Right lobe of liver (tissue), 6 donors: ENCODE measurements at regions not wholly inside any gene's neighbourhood (a gene's known extent, or its start where the extent isn't known, plus 50 kb on each side); places are given as distances from the start of the nearest gene placed in this dataset.
A peak's percentile ranks its signal among the peaks of the same experiment; 100 is the strongest.

Experiments
- ATAC-seq, 4 donors: fragments of 200-7000 bp; cut with Tn5 transposase; one replicate each; pipeline ENCODE4 v1.9.1; 2020; ENCODE audit warnings: mild to moderate bottlenecking in 4 of 4, moderate library complexity in 4 of 4
- DNase-seq, 3 donors: peaks; one replicate each; pipeline ENCODE4 v3.0.0-alpha.2; 2020
- H3K27ac ChIP-seq, 3 donors: fragments of 200-600 bp; one replicate each; pipeline ENCODE4 v1.8.0; 2022
- H3K27me3 ChIP-seq, 2 donors: fragments of 200-600 bp; one replicate each; pipeline ENCODE4 v1.8.0; 2022
- H3K36me3 ChIP-seq, 4 donors: fragments of 200-600 bp; sonication (generic) in 1 of 4; one replicate each; pipeline versions ENCODE4 v1.5.1 to v1.8.0; 2017 to 2022; ENCODE audit warnings: control low read depth in 1 of 4
- H3K4me1 ChIP-seq, 4 donors: fragments of 200-600 bp; sonication (generic) in 1 of 4; one replicate each; pipeline versions ENCODE4 v1.5.1 to v1.8.0; 2017 to 2022; ENCODE audit warnings: control low read depth in 1 of 4
- H3K4me3 ChIP-seq, 3 donors: fragments of 200-600 bp; one replicate each; pipeline ENCODE4 v1.8.0; 2022
- H3K9me3 ChIP-seq, 4 donors: fragments of 200-600 bp; sonication (generic) in 1 of 4; one replicate each; pipeline versions ENCODE4 v1.5.1 to v1.8.0; 2017 to 2022; ENCODE audit warnings: control low read depth in 1 of 4
- POLR2A ChIP-seq: fragments of 450-650 bp; IDR thresholded peaks from one replicate; pipeline ENCODE4 v1.6.1; 2017; ENCODE audit warnings: antibody characterized with exemption, mild to moderate bottlenecking
- WGBS: methylation state at CpG from one replicate; pipeline ENCODE4 v1.1.6; 2018; ENCODE audit warnings: low coverage, low lambda C conversion rate; ENCODE audit not compliant: insufficient coverage; ENCODE audit errors: missing lambda C conversion rate; 5-methylcytosine and 5-hydroxymethylcytosine counted together
- intact Hi-C, 2 donors: fragments of 100-400 bp; cut with DNase I; formaldehyde crosslinking; loops; one replicate each; pipeline versions ENCODE4 v1.11.2 to v1.14.1; 2022
- TF ChIP-seq, protein P1 (sequence below), 4 donors: fragments of 200-600 bp in 3 of 4; fragments of 450-650 bp in 1 of 4; IDR thresholded peaks; one replicate each; pipeline versions ENCODE4 v1.5.1 to v1.8.0; 2016 to 2022; ENCODE audit warnings: antibody characterized with exemption in 4 of 4, mild to moderate bottlenecking in 2 of 4
- donor health status: DM: no; HTN: yes; CAD: no.
- donor health status: DM: no; HTN: no; CAD: no.
- donor health status: DM: no; HTN: no; CAD: no.
- donor health status: DM: no; HTN: yes; CAD: no.
- donor health status: DM: no; HTN: yes; CAD: no.

DNA sequence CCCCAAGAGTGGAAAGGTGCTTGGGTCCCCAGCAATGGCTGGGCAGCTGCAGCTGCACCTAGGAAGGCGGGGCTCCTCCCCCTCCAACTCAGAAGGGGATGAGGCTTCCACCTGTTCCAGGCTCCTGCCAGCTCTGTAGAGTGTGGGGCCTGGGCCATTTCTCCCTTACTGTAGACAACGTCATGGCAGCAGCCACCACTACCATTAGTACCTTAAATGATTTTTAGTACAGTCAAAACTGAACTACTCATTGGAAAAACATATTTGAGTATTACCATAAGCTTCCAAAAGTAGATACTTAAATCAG lies 1274.2 kb upstream of the GBE1 start:
- 57% methylated on average over 1 of the region's 2 CpGs for WGBS
- ATAC-seq, result no peak
- Histone ChIP-seq H3K4me3 (no peak overlapping the region), H3K36me3 (no peaks in the 10 kb centered on the region), H3K27me3 (no peaks in the 10 kb centered on the region), H3K9me3 (no peaks in the 10 kb centered on the region), H3K4me1 (no peaks in the 10 kb centered on the region), H3K27ac (no peak overlapping the region)
- no peak for DNase-seq
- intact Hi-C loops, result no loop called here
- TF ChIP-seq, protein P1, sequence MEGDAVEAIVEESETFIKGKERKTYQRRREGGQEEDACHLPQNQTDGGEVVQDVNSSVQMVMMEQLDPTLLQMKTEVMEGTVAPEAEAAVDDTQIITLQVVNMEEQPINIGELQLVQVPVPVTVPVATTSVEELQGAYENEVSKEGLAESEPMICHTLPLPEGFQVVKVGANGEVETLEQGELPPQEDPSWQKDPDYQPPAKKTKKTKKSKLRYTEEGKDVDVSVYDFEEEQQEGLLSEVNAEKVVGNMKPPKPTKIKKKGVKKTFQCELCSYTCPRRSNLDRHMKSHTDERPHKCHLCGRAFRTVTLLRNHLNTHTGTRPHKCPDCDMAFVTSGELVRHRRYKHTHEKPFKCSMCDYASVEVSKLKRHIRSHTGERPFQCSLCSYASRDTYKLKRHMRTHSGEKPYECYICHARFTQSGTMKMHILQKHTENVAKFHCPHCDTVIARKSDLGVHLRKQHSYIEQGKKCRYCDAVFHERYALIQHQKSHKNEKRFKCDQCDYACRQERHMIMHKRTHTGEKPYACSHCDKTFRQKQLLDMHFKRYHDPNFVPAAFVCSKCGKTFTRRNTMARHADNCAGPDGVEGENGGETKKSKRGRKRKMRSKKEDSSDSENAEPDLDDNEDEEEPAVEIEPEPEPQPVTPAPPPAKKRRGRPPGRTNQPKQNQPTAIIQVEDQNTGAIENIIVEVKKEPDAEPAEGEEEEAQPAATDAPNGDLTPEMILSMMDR (IDR thresholded peaks at IDR 0.05), result no peak
- TF ChIP-seq POLR2A, result no peak

DNA sequence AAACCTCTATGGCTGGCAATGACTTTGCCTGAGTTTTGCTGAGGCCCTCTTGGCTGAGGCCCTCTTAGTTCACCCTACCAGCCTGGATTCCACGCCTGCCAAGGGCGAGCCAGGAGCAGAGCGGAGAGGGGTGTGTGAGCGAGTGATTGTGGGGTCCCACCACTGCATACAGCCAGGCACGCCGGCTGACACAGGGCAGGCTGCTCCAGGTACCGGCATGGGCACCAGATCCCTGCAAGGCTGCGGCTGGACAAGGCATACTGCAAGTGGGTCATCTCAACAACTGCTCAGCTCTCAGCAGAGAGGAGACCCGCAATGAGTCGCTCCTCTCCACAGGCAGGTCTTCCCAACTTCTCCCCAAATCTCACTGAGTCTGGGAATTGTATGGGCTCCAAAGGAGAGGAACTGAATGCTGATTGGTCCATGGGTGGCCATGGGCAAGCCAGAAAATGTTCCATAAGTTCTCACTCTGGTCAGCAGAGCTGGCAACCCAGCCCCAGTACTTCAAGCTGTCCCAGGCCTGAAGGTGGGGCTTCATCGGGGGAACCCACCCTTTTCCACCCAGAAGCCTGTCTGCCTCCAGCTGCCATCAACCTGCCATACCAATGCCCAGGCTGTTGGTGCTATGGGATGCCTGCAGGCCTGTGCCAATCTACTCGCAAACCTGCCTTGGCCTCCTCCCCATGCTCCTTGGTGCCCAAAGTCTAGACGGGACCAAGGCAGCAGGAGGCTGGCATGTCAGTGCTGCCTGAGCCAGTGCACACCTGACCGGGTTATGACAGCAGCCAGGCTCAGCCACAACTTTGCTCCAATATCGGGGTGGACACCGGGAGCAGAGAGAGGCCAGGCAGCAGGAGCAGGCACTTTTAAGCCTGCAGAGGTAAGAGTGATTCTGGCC lies 1273.6 kb upstream of the GBE1 start:
- Histone ChIP-seq H3K4me3 (no peak overlapping the region), H3K27ac (no peak overlapping the region), H3K4me1 (no peaks in the 10 kb centered on the region), H3K9me3 (no peaks in the 10 kb centered on the region), H3K36me3 (no peaks in the 10 kb centered on the region), H3K27me3 (no peaks in the 10 kb centered on the region)
- 72% methylated on average over 4 of the region's 16 CpGs for WGBS
- TF ChIP-seq POLR2A, result no peak
- TF ChIP-seq, protein P1 (IDR thresholded peaks at IDR 0.05), result no peak
- intact Hi-C loops, result no loop called here
- peak in 2 of 3 donors; percentile 39 to 42 for DNase-seq
- peak in 1 of 4 donors; percentile 33 for ATAC-seq

DNA sequence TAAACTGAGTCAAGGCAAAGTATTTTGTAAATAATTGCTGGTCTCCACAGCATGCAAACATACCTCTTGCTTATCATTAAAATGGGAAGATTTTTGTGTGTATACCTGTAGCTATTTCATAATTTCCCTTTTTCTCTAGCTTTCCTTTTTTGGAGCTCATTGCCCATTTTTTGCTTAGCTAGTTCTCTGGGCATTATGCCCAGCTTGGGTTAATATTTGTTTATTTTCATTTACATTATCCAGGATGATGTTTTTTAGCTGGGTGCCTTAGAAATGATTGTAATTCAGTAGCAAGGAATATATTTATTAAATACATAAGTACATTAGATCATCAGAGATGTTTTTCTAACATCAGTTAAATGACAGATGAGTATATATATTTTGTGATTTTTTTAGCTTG lies 1271.7 kb upstream of the GBE1 start:
- no peak for DNase-seq
- peak in 3 of 4 donors; percentile 63 to 67 (median 67) for ATAC-seq
- Histone ChIP-seq H3K27ac (no peak overlapping the region), H3K9me3 (no peaks in the 10 kb centered on the region), H3K4me1 (no peaks in the 10 kb centered on the region), H3K36me3 (no peaks in the 10 kb centered on the region), H3K27me3 (no peaks in the 10 kb centered on the region), H3K4me3 (no peak overlapping the region)
- intact Hi-C loops, result no loop called here
- no peak for TF ChIP-seq POLR2A
- TF ChIP-seq, protein P1 (IDR thresholded peaks at IDR 0.05), result no peak

DNA sequence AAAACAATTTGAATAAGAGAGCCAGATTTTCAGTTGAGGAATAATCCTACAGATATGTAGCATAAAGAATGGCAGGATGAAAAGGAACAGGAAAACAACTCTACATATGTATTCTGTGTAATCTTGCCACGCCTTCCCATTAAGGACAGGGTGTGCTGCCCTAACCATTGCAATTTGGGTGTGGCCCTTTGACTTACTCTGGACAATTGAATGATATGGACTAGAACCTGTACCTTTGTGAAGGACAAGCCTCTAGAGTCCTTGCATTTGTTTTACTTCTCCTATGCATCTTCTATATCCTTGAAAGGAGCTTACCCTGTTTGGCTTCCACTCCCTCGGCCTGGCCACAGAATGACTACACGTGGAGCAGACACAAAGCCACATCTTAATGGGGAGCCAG lies 1261.6 kb upstream of the GBE1 start:
- no peak for TF ChIP-seq POLR2A
- TF ChIP-seq, protein P1 (IDR thresholded peaks at IDR 0.05), result no peak
- H3K9me3 ChIP-seq, result no peaks in the 10 kb centered on the region
- no peaks in the 10 kb centered on the region for H3K27me3 ChIP-seq
- no peak overlapping the region for H3K27ac ChIP-seq
- no peaks in the 10 kb centered on the region for H3K4me1 ChIP-seq
- no peak for ATAC-seq
- H3K36me3 ChIP-seq, result no peaks in the 10 kb centered on the region
- intact Hi-C loops, result no loop called here
- 71% methylated on average over 3 of the region's 3 CpGs for WGBS
- no peak for DNase-seq
- H3K4me3 ChIP-seq, result no peak overlapping the region
